Fibroblast of upper back skin (primary cell): ENCODE measurements at regions not wholly inside any gene's neighbourhood (a gene's known extent, or its start where the extent isn't known, plus 50 kb on each side); places are given as distances from the start of the nearest gene placed in this dataset.
A peak's percentile ranks its signal among the peaks of the same experiment; 100 is the strongest.
"Not testable (repeated sequence)": the region's sequence is repeated elsewhere in the genome, so short reads cannot be mapped to it uniquely, and the experiment has no call there.

ENCODE experiments used
- DNase-seq: peaks from one replicate; pipeline ENCODE4 v3.0.0-alpha.2; 2013

DNA sequence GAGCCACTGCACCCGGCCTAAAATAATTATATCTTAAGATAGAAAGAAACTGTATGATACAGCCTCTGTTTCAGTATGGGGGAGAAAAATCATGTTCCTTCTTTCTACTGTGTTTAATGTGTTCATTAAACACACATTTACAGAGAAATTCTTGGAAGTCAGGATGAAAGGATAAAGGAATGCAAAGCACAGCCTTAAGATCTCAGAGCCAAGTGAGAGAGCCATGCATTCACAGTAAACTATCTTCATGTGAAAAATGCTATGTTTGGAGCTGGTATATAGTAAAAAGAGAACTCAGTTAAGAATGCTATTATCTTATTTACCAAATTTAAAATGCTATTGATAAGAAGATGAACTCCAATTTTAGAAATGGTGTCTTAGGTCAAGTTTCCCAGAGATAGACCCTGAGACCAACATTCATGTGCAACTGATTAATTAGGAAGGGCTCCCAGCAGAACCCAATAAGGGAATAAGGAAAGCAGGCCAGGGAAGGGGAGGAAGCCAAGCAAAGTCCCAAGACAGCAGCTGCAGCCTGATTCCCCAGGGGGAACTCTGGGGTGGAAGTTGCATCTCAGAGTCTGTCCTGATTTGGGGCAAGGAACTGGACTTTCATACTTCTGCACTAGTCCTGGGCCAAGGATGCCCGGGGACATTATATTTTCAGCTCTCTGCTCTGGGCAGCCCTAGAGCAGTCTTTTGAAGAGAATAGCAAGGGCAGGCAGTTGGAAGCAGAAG, 130.0 kb upstream of the ZNF648 start:
- no peak for DNase-seq

DNA sequence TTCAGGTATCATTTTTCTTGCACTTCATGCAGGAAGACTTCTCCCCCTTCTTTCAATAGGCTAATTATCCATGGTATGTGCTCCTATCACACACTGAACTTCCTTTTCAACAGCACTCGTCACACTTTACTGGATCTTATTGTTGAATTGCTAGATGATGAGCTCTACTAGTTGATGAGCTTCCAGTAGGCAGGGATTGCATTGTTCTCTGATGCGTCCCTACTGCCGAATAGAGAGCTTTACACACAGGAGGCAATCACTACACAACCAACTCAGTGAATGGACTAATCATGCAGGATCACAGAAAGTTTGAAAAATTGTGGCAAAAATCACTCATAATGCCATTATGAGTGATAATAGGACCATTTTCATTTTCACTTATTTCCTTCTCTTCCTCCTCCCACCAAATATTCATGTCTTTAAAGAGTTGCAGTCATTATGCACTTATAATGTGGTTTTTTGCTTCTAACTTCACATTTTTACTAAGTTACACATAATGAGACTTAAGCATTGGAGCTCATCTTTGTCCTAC, 128.1 kb upstream of the ZNF648 start:
- DNase-seq: no peak

DNA sequence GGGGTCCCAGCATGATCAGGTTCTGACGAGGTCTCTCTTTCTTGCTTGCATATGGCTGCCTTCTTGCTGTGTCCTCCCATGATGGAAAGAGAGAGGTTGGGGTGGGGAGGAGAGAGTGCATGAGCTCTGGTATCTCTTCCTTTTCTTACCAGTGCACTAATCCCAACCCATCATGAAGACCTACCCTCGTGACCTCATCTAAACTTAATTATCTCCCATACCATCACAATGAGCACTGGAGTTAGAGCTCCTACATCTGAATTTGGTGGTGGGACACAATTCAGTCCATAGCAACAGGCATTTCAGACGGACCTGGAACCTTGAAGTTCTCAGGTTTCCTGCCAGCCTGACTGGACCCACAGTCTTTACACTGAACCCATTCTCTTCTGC, 125.2 kb upstream of the ZNF648 start:
- DNase-seq: no peak

DNA sequence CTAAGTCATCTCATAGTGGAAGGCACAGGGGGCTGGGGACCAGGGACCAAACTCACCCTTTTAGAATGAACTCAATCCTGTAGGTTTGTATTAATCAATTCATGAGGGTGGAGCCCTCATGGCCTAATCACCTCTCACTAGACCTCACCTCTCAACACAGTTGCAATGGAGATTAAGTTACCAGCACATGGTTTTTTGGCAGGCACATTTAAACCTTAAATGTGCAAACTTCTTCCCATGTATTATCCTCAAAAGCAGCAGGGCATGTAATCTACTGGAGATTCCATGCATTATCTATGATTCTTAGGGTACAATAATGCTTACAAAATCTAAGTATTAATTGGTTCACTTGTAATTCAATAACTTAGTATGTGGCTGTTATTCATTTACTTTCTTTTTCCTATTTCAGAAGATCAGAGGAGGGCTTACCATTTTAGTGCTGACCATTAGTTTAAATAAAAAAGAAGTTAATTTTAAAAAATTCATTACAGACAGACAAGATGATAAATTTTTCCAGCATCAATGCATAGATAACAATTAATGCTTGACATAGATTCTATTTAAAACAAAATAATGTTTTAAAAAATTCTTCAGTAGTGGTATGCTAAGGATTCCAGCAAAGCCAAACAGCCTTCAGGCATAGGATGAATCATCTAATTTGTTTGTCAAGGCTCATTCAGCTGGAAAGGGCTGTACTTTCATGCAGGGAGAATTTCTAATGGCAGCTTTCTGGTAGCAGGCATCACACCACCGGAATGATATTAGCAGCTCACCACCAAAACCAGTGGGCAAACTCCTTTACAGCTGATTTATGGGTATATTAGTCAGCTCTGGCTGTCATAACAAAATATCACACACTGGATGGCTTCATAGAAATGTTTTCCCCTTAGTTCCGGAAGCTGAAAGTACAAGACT, 124.6 kb upstream of the ZNF648 start:
- DNase-seq: peak; percentile 83

DNA sequence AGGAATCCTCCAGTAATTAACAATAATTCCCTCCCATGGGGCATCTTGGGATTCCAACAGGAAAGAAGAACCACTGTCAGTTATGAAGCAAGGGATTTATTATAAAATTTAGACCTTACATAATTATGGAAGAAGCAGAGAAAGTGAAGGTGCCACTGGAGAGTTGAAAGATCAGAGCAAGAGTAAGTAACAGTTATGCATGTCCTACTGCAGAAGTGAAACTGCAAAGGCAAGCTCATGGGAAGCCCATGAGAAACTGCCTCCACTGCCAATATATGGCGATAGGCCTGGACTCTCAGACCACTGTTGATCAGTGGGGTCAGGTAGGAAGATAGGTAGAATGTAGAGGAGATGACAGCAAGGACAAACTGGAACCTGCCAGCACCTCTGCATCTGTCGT, 123.6 kb upstream of the ZNF648 start:
- DNase-seq: no peak

DNA sequence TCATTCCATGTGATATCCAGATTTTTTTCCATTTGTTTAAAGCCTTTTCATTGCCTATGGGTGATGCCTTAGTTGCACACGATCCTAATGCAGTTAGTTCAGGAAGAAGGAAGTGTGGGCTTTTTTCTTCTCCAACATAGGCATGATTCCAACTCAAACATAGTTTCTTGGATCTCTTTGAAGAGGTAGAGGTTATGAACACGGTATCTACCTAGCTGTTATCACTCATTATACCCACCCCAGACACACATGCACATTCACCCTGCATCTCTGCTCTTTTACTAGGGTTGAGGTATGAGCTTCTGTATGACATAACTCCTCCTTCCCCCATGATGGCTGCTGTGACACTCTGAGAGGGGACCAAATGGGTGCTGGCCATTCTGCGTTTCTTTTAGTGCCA, 122.1 kb upstream of the ZNF648 start:
- DNase-seq: no peak

DNA sequence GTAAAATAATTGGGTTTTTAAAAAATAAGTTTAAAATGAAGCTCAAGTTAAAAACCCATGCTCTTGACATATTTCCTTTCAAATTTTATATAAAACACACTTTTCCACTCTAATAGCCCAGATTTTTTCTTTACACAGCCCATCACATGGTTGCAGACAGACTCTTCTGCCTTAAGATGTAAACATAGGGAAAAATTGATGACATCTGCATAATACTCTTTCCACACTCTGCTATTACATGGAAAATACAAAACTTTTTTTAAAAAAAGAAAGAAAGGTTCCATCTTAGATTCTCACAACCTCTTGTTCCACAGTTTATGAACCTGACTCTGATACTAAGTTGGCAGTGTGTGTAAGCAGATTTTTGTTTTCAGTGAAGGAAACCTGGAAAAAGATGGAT, 120.8 kb upstream of the ZNF648 start:
- DNase-seq: no peak

DNA sequence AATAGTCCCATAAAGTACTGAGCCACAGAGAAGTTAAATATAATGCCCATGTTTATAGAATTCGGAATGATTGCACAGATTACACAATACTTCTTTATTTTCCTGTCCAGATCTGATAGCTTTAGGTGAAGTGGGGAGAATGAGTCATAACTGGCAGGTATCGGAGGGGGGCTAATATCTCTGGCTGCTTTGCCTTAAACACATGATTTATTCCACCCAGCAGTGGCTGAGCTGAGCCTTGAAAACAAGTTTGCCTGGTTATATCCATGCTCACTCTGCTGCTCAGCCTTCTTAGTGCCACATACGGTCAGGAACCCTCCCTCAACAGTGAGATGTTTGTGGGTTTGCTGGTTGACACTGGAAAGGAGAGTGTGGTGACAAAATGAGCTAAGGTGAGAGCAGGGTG, 119.7 kb upstream of the ZNF648 start:
- no peak for DNase-seq

DNA sequence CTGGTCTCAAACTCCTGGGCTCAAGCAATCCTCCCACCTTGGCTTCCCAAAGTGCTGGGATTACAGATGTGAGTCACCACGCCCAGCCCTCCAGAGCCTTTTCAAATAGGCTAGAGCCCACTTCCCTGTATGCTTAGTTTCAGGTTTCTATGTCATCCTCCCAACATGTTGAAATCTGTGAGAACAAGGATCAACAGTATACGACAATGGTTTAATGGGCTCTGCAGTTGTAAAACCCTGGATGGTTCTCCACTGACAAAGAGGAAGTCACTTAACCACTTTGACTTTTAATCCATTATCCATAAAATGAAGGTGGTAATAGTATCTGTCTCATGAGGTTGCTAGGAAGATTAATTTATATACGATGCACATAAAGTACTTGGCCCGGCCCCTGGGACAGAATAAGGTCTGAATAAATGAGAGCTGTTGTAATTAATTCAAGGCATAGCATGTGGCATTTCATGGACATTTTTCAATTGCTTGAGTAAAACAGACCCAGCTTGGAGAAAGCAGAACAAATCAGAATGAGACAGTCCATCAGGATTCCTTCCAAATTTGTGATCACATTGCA, 113.9 kb upstream of the ZNF648 start:
- DNase-seq: no peak

DNA sequence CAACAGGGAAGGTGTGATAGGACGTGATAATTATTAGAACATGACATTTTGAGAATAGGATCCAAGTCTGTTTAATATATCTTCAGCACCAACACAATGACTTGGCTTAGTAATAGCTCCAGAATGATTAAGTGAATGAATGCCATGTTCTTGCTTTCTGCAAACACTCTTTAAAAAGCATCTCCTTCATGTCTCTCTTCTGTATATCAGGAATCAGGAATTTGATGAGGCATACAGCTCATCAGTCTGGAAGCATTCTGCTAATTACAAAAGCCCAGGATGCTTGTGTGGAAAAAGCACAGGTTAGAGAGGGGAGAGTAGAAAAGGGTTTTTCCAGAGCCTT, 113.0 kb upstream of the ZNF648 start:
- no peak for DNase-seq

DNA sequence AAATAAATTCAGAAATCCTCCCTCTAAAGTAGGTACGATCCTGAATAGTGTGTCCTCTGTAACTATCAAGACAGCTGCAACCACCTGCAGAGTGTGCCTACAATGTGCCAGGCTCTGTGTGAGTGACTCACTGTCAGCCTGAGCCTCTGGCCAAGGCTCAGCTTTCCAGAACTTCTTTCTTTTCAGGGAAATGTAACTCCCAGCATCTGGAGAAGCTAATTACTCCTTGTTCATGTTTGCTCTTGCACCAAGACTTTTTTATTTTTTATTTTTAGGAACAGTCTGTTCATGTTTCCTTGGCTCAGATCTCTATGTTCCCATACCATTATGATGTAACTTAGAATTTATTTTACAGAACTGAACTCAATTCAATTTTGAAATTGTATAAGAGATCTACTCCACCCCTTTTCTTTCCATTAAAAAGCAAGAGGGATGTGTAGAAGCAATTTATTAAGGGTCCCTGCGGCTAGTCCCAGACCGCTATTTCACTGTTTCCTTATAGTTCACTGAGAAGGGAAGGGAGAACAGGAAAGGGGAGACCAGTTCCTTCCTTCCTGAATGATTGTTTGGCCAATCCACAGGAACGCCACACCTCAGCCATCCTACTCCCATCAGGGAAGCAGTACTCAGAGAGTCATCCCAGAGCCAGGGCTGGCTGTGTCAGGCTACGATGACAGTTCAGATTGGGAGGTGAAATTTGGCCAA, 112.4 kb upstream of the ZNF648 start:
- DNase-seq: no peak

DNA sequence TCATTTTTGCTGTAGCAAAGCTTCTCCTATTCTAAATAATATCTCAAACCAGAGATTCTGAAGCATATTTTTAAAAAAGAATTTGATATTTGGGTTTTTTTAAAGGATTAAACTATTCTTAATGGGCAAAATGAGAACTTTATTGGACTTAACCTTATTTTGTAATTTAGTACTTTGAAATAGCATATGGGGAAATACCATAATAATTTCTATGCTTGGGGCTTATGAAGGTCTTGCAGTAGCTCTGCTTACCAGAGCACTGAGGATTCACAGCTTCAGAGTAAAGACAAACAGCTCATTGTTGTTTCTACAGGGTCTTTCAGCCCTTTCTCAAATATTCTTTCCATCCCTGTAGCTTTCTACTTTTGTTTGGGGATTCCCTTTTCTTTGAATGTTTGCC, 111.2 kb upstream of the ZNF648 start:
- DNase-seq: no peak

DNA sequence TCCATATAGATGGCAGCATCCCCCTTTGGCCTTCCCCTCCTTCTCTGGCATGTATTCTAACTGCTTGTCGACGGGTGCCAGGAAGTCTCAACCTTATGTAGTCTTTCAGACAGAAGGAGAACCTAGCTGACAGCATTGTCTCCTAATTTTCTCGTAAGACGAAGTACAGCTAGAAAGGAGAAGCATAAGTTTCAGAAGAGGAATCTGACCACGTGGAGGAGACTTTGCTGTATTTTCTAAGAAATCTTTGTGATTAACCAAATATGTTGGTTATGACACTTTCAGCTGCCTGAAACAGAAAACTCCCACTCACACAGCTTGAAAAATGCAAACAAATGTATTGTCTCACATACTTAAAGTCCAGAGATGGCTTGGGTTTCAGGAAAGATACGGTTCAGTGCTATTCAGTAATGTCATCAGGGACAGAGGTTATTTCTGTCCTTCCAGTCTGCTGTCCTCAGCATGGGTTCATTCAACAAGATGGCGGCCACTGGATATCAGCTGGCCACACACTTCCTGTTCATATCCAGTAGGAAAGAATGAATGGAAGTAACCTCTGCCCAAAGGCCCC, 109.5 kb upstream of the ZNF648 start:
- DNase-seq: no peak

DNA sequence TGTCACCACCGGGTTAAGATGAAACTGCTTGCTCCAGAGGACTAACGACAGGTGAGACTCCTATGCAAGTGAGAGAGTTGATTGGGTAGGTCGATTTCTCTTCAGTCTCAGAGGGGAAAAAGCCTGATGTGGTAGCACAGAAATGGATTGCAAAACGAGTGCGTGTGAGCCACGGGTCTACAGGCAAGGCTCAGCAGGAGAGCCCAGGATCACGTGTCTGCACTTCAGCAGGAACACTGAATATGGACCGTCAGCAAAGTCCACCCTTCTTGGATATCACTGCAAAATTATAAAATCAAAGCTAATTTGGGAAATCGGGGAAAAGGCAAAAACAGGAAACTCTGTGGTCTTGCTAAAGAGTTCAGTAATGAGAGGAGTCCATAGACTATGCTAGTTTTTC, 107.7 kb upstream of the ZNF648 start:
- no peak for DNase-seq

DNA sequence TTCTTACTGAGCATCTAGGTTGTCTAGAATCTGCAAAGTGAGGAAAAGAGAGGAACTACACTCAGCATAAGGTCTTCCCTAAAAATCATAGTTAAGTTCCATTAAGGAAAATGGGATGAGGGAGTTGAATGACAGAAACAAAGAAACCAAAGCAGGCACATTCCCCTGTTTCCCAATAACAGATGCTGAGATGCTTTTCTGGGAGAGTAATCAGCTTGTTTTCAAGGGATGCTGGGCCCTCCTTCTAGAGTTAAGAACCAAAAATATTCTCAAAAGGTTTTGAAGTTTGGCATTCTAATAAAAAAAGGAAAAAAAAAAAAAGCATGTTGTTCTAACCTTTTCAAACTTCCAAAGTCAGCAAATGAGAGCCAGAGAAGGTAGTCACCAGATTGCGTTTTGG, 105.2 kb upstream of the ZNF648 start:
- no peak for DNase-seq

DNA sequence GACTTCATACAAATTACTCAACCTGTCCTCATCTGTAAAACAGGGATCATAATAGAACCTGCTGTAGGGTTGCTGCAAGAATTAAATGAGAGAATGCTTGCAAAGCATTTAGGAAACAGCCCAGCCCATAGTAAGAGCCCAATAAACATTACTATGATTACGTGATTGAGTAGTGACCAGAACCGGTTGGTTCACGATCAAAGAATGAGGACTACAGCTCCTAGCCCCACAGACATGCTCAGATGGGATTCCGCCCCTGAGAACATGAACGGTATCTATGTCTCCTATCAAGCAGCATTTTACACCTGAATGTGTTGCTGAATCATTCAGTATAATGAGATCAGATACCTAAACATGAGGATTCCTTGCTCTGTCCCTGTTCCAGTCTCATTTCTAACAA, 104.8 kb upstream of the ZNF648 start:
- no peak for DNase-seq

DNA sequence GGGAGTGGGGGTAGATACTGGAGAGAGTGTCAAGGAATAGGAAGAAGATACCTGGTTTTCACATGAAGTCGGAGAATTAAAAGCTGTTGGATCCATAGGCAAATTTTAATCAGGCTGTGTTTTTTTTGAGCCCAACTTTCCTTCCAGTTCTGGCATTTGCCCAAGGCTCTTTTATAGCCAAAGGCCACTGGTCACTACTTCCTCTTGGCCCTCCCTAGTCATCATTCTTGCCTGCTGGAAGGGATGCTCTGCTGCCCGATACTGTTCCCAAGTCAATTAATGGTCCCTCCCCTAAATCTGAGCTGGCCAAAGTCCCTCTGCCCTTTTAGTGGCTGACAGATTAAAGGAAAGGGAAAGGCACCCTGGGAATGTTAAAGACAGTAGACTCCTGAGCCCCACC, 102.8 kb upstream of the ZNF648 start:
- DNase-seq: no peak

DNA sequence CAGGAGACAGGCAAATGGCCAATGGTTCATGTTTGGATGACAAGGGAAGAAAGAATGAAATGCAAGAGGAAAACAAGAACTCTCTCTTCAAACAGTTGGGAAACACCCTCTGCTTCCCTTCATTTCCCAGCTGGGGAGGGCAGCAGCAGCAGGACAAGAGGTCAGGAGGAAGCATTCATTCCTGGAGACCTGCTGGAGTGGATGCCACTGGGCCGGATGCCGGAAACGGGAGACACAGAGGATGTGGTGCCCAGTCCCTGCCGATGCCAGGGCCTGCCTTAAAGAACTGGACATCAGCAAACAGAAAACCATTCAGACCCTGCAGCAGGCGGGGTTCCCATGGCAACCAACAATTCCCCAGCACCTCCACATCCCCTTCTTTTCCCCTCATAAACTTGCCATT, 102.3 kb upstream of the ZNF648 start:
- no peak for DNase-seq

DNA sequence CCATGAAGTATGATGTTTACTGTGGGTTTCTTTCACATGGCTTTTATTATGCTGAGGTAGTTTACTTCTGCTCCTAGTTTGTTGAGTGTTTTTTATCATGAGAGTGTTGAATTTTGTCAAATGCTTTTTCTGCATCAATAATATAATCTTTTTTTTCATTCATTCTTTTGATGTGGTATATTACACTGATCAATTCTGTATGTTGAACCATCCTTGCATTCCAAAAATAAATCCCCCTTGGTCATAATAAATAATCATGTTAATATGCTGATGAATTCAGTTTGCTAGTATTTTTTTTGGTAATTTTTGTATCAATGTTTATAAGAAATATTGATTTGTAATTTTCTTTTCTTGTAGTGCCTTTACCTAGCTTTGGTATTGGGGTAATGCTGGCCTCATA, 97.9 kb upstream of the ZNF648 start:
- no peak for DNase-seq

DNA sequence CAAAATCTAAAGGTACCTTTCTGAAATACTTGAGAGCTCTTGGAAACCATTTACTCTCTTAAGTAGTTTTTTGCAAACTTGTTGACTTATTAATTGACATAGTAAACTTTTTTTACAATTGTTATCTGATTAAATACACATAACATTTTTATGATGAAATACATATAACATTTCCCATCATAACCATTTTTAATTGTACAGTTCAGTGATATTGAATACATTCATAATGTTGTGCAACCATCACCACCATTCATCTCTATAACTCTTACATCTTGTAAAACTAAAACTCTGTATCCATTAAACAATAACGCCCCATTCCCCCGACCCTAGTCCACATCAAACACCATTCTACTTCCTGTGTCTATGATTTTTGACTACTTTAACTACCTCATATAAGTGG, 95.7 kb upstream of the ZNF648 start:
- DNase-seq: no peak

DNA sequence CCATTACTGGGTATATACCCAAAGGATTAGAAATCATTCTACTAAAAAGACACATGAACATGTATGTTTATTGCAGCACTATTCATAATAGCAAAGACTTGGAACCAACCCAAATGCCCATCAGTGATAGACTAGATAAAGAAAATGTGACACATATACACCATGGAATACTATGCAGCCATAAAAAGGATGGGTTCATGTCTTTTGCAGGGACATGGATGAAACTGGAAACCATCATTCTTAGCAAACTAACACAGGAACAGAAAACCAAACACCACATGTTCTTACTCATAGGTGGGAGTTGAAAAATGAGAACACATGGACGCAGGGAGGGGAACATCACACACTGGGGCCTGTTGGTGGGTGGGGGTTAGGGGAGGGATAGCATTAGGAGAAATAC, 92.9 kb upstream of the ZNF648 start:
- not testable (repeated sequence) for DNase-seq

DNA sequence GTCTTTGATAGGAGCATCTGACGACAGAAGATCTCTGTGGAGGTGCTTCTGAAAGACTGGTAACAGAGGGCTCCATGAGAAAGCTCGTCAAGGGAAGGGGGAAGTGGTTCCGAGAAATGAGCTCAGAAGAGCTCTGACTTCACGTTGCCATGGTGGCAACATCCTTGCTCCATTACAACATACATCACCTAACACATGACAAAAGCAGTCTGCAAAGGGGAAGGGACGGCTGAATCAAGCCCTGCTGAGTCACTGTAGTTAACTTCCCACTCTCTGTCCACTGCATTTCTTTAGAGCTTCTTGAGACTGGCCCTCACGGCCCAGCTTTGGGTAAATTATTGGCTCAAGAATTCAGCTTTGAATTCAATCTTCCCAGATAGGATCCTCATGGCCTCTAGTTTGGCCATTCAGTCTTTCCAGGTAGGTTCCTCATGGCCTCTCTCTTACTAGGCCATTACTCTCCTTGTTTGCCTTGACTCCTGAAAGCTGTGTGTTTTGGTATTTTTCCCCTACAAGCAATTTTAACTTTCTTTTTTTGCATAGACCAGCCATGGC, 88.0 kb upstream of the ZNF648 start:
- DNase-seq: peak; percentile 66

DNA sequence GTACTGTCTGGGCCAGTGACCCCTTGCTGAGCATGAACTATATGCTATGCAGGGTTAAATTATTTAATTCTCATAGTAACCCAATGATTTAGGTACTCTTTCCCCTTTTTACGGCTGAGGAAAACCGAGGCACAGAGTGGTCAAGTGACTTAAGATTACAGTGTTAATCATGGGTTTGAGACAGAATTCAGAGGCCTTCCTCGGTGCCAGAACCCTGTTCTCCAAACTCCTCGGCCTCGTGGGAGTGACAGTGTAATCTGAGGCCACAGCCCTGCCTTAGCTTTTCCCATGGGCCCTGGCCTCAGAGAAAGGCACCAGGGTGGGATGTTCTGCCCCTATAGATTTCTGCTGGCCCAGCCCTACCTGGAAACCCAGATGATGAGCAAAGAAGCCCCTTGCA, 86.4 kb upstream of the ZNF648 start:
- no peak for DNase-seq
